ENCODE measurements at regions not wholly inside any gene's neighbourhood (a gene's known extent, or its start where the extent isn't known, plus 50 kb on each side); places are given as distances from the start of the nearest gene placed in this dataset.
A peak's percentile ranks its signal among the peaks of the same experiment; 100 is the strongest.

DNA sequence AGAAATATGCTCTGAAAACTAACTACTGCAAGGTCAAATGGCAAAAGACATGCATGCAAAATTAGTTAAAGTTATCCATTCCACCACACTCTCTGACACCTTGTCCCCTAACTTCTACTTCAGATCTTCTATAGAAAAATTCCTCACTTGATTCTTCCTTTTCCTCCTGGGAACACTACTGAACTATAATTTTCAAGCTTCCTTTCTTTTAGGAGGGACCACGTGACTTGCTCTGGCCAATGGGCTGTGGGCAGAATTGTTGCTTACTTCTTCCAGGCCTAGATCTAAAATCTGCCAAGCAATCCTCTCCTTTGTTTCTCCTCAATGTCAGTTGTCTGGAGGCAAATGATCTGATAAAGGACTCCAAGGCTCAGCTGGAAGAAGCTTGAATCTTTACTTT, 441.0 kb downstream of the CDK5RAP2 start:
- TF ChIP-seq, protein P1, sequence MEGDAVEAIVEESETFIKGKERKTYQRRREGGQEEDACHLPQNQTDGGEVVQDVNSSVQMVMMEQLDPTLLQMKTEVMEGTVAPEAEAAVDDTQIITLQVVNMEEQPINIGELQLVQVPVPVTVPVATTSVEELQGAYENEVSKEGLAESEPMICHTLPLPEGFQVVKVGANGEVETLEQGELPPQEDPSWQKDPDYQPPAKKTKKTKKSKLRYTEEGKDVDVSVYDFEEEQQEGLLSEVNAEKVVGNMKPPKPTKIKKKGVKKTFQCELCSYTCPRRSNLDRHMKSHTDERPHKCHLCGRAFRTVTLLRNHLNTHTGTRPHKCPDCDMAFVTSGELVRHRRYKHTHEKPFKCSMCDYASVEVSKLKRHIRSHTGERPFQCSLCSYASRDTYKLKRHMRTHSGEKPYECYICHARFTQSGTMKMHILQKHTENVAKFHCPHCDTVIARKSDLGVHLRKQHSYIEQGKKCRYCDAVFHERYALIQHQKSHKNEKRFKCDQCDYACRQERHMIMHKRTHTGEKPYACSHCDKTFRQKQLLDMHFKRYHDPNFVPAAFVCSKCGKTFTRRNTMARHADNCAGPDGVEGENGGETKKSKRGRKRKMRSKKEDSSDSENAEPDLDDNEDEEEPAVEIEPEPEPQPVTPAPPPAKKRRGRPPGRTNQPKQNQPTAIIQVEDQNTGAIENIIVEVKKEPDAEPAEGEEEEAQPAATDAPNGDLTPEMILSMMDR (IDR thresholded peaks at IDR 0.05; ENCODE audit: insufficient read depth, low read length, missing control alignments), result no peak
- ChIA-PET CTCF (no interaction called here), POLR2A (no interaction called here)
- DNase-seq (ENCODE audit: low read depth, low spot score), result no peak
- H3K4me3 ChIP-seq (ENCODE audit: low read depth, low read length), result no peak overlapping the region

DNA sequence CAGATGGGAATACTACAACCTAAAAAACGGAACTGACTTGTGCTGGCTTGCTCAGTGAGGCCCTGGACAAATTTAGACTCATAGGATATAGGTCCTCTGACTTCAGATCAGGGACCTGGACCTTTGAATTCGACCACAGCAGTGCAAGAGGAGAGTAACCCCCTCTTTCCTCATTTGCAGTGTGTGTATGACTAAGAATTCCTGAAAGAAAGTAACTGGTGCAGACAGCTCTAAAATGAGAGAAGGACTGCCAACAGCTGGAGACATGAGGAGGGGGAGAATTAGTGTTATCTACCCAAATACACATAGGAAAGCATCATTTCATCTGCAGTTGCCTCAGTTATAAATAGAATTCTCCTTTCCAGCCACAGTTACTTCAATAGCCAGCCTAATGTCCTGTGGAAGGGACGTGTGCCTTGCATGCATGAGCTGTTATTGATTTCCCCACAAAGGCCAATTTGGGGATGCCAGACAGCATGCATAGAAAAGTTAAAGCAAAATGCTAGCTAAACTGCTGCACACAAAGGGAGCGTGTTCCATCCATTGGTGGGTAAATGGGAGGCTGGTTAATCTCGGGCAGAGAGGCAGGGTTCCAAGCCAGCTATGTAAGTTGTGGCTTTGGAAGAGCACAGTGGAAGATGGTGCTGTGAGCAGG, 442.7 kb downstream of the CDK5RAP2 start:
- CTCF ChIA-PET, result no interaction called here
- no peak for DNase-seq (ENCODE audit: low read depth, low spot score)
- TF ChIP-seq, protein P1 (IDR thresholded peaks at IDR 0.05; ENCODE audit: insufficient read depth, low read length, missing control alignments), result no peak
- no peak overlapping the region for H3K4me3 ChIP-seq (ENCODE audit: low read depth, low read length)
- POLR2A ChIA-PET, result no interaction called here

DNA sequence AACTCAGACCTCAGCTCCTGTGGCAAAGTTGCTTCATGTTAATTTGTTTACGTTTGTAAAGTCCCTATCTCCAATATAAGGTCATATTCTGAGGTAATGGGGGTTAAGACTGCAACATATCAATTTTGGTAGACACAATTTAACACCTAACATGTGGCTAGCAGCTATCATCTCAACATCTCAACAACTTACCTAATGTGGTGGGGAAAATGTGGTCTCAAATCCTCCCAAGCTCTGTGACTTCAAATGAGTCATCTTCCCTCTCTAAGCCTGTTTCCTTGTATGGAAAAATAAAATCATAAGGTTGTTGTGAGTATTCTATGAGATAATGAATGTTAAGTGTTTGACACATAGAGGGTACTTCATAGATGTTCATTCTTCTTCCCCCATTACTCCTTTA, 443.3 kb downstream of the CDK5RAP2 start:
- DNase-seq (ENCODE audit: low read depth, low spot score), result no peak
- H3K4me3 ChIP-seq (ENCODE audit: low read depth, low read length), result no peak overlapping the region
- CTCF ChIA-PET, result no interaction called here
- TF ChIP-seq, protein P1 (IDR thresholded peaks at IDR 0.05; ENCODE audit: insufficient read depth, low read length, missing control alignments), result no peak
- POLR2A ChIA-PET, result no interaction called here

DNA sequence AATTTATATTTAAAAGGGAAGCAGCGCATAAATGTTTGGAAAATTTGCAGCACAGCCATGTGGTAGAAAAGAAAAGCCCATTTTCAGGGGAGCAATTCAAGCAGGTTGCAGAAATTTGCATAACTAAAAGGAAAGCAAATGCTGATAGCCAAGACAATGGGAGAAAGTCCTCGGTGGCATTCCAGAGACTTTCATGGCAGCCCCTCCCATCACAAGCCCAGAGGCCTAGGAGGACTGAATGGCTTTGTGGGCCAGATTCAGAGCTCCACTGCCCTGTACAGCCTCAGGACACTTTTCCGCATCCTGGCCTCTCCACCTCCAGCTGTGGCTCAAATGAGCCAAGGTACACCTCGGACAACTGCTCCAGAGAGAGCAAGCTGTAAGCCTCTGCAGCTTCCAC, 462.9 kb downstream of the CDK5RAP2 start:
- TF ChIP-seq, protein P1 (IDR thresholded peaks at IDR 0.05; ENCODE audit: insufficient read depth, low read length, missing control alignments), result no peak
- ChIA-PET POLR2A (no interaction called here), CTCF (no interaction called here)
- H3K4me3 ChIP-seq (ENCODE audit: low read depth, low read length), result no peak overlapping the region
- DNase-seq (ENCODE audit: low read depth, low spot score), result no peak

DNA sequence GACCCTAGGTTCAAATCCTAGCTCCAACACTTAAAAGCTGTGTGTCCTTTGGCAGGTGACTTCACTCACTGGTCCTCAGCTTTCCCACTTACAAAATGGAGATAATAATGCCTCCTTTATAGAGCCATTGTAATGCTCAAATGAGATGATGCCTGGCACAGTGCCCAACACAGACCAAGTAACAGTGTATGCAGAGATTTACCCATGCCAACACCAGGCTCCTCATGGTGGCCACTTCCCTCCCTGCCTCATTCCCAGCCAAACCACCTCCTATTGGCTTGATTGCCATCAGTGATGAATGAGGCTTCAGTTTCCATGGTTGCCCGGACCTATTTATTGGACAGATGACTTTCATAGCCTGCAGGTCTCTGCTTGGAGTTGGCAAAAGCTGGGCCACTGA, 469.4 kb downstream of the CDK5RAP2 start:
- POLR2A ChIA-PET, result no interaction called here
- no peak for DNase-seq (ENCODE audit: low read depth, low spot score)
- CTCF ChIA-PET, result interaction anchor here (1.9 kb wide), 1 partner anchor 367 kb away, joined by 4 read pairs; no protein-coding TSS in a partner anchor
- TF ChIP-seq, protein P1 (IDR thresholded peaks at IDR 0.05; ENCODE audit: insufficient read depth, low read length, missing control alignments), result no peak
- H3K4me3 ChIP-seq (ENCODE audit: low read depth, low read length), result no peak overlapping the region

DNA sequence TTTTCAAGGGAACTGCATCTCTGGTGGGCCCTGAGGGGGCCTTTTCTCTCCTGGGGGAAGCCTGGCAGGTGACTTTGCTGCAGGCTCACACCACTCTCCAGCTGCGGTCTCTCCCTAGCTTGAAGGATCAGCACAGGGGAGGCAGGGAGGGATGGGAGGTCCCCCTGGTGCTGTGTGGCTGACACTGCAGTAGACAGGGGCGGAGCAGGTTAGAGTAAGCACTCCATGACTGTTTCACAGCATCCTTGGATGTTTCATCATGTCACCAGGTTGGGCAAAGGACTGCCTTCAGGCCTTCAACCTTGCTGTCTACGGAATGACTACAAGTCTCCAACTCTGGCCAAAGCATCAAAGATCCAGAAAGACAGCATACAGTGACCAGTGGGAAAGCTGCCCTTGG, 470.7 kb downstream of the CDK5RAP2 start:
- no peak overlapping the region for H3K4me3 ChIP-seq (ENCODE audit: low read depth, low read length)
- no peak for DNase-seq (ENCODE audit: low read depth, low spot score)
- CTCF ChIA-PET, result no interaction called here
- POLR2A ChIA-PET, result no interaction called here
- TF ChIP-seq, protein P1 (IDR thresholded peaks at IDR 0.05; ENCODE audit: insufficient read depth, low read length, missing control alignments), result peak; percentile 18
